IMR-90 (cell line): ENCODE measurements at regions not wholly inside any gene's neighbourhood (a gene's known extent, or its start where the extent isn't known, plus 50 kb on each side); places are given as distances from the start of the nearest gene placed in this dataset.
A peak's percentile ranks its signal among the peaks of the same experiment; 100 is the strongest.

Experiments used
- ATAC-seq: fragments of 200-7000 bp; cut with Tn5 transposase; 2 replicates; pipeline ENCODE4 v1.9.1; 2020; ENCODE audit warnings: low read depth, mild to moderate bottlenecking, moderate library complexity
- BruUV-seq: library from RNA; stranded (reverse); fragments of 400-500 nt; replicated peaks from 2 replicates; lab custom pipeline; 2021; lab: Mats Ljungman, UMichigan
- CTCF ChIA-PET: fragments of 300-600 bp; formaldehyde crosslinking; extraction: SDS; loops from one replicate; lab custom pipeline; 2021; ENCODE audit warnings: antibody characterized with exemption; lab: Yijun Ruan, JAX
- POLR2A ChIA-PET: fragments of 300-600 bp; sonication (Branson Sonifier 250); formaldehyde crosslinking; loops from one replicate; lab custom pipeline; 2022; ENCODE audit warnings: antibody characterized with exemption; ENCODE audit not compliant: unreplicated experiment; lab: Charles Lee
- DNase-seq: peaks from one replicate; pipeline ENCODE4 v3.0.0; 2013
- H2AFZ ChIP-seq: replicated peaks from 2 replicates; pipeline ENCODE3; 2013; ENCODE audit warnings: low read length, mild to moderate bottlenecking; ENCODE audit not compliant: poor library complexity
- H2AK5ac ChIP-seq: 2 replicates; pipeline ENCODE4 v1.6.1; 2013; ENCODE audit warnings: low read depth, low read length, inconsistent platforms
- H2AK9ac ChIP-seq: replicated peaks from 2 replicates; pipeline ENCODE3; 2013; ENCODE audit warnings: mild to moderate bottlenecking, low read depth, low read length, moderate library complexity; ENCODE audit not compliant: poor library complexity
- H2BK120ac ChIP-seq: 2 replicates; pipeline ENCODE4 v1.6.1; 2013; ENCODE audit warnings: low read depth, low read length, inconsistent platforms
- H2BK15ac ChIP-seq: 3 replicates; pipeline ENCODE4 v1.6.1; 2013; ENCODE audit warnings: low read depth, low read length, inconsistent platforms
- H2BK20ac ChIP-seq: 2 replicates; pipeline ENCODE4 v1.6.1; 2013; ENCODE audit warnings: low read depth, mild to moderate bottlenecking, inconsistent platforms, low read length, moderate library complexity
- H2BK5ac ChIP-seq: 2 replicates; pipeline ENCODE4 v1.6.1; 2013; ENCODE audit warnings: mild to moderate bottlenecking, low read depth, low read length, inconsistent platforms; ENCODE audit not compliant: poor library complexity, severe bottlenecking
- H3K14ac ChIP-seq: replicated peaks from 2 replicates; pipeline ENCODE4 v1.6.1; 2013; ENCODE audit warnings: low read depth, low read length, inconsistent platforms
- H3K18ac ChIP-seq: 2 replicates; pipeline ENCODE4 v1.6.1; 2013; ENCODE audit warnings: low read depth, low read length, control low read depth
- H3K23ac ChIP-seq: 2 replicates; pipeline ENCODE4 v1.6.1; 2013; ENCODE audit warnings: low read depth, low read length, inconsistent platforms
- H3K27ac ChIP-seq: 2 replicates; pipeline ENCODE4 v1.5.1; 2013; ENCODE audit warnings: mild to moderate bottlenecking, control low read depth, low read length; ENCODE audit not compliant: insufficient read depth
- H3K27me3 ChIP-seq: 2 replicates; pipeline ENCODE4 v1.6.1; 2013; ENCODE audit warnings: low read length; ENCODE audit not compliant: control insufficient read depth, insufficient read depth
- H3K36me3 ChIP-seq: 2 replicates; pipeline ENCODE4 v1.6.1; 2013; ENCODE audit warnings: low read length, mixed read lengths; ENCODE audit not compliant: control insufficient read depth, insufficient read depth
- H3K4ac ChIP-seq: 2 replicates; pipeline ENCODE4 v1.6.1; 2013; ENCODE audit warnings: low read depth, low read length, inconsistent platforms
- H3K4me1 ChIP-seq: 2 replicates; pipeline ENCODE4 v1.6.1; 2013; ENCODE audit warnings: low read length, mixed read lengths; ENCODE audit not compliant: control insufficient read depth, insufficient read depth
- H3K4me2 ChIP-seq: 2 replicates; pipeline ENCODE4 v1.6.1; 2013; ENCODE audit warnings: low read depth, mild to moderate bottlenecking, control low read depth, low read length, moderate library complexity
- H3K4me3 ChIP-seq: 2 replicates; pipeline ENCODE4 v1.5.1; 2013; ENCODE audit warnings: low read depth, mild to moderate bottlenecking, control low read depth, low read length, moderate library complexity; ENCODE audit not compliant: insufficient read depth
- H3K56ac ChIP-seq: 2 replicates; pipeline ENCODE4 v1.6.1; 2013; ENCODE audit warnings: low read length, inconsistent platforms; ENCODE audit not compliant: insufficient read depth; ENCODE audit errors: extremely low read depth
- H3K79me1 ChIP-seq, 2 experiments: 2 replicates each; pipeline ENCODE4 v1.6.1; 2013; ENCODE audit warnings: low read length in 2 of 2, inconsistent platforms in 1 of 2, low read depth in 1 of 2
- H3K9ac ChIP-seq: 2 replicates; pipeline ENCODE4 v1.6.1; 2013; ENCODE audit warnings: low read depth, low read length, control low read depth
- H3K9me1 ChIP-seq: 2 replicates; pipeline ENCODE4 v1.6.1; 2013; ENCODE audit warnings: low read length, inconsistent platforms; ENCODE audit not compliant: insufficient read depth
- H3K9me3 ChIP-seq: 2 replicates; pipeline ENCODE4 v1.6.1; 2013; ENCODE audit warnings: low read length; ENCODE audit not compliant: control insufficient read depth, insufficient read depth
- H4K20me1 ChIP-seq: 2 replicates; pipeline ENCODE4 v1.6.1; 2013; ENCODE audit warnings: low read length, inconsistent platforms; ENCODE audit not compliant: insufficient read depth
- H4K5ac ChIP-seq: 2 replicates; pipeline ENCODE4 v1.6.1; 2013; ENCODE audit warnings: mild to moderate bottlenecking, low read depth, low read length, control low read depth
- H4K8ac ChIP-seq, 2 experiments: 2 replicates each; pipeline ENCODE4 v1.6.1; 2013; ENCODE audit warnings: low read depth in 2 of 2, low read length in 2 of 2, control low read depth in 1 of 2, inconsistent platforms in 1 of 2
- H4K91ac ChIP-seq: 2 replicates; pipeline ENCODE4 v1.6.1; 2013; ENCODE audit warnings: low read depth, low read length, inconsistent platforms; ENCODE audit not compliant: insufficient read depth
- CHD1 ChIP-seq: IDR thresholded peaks from 2 replicates; pipeline ENCODE4 v1.6.1; 2012; ENCODE audit warnings: low read depth, low read length, improper control_type of control experiment
- FOS ChIP-seq: fragments of 150-350 bp; IDR thresholded peaks from 2 replicates; pipeline ENCODE4 v1.6.1; 2016; ENCODE audit warnings: low read depth, low read length
- MAFK ChIP-seq: IDR thresholded peaks from 2 replicates; pipeline ENCODE4 v1.6.1; 2012; ENCODE audit warnings: low read depth, low read length, improper control_type of control experiment
- MAZ ChIP-seq: IDR thresholded peaks from 2 replicates; pipeline ENCODE4 v1.6.1; 2012; ENCODE audit warnings: low read depth, mild to moderate bottlenecking, low read length, improper control_type of control experiment, moderate library complexity, borderline replicate concordance
- MXI1 ChIP-seq: IDR thresholded peaks from 2 replicates; pipeline ENCODE4 v1.6.1; 2012; ENCODE audit warnings: low read depth, mild to moderate bottlenecking, low read length, moderate library complexity, borderline replicate concordance
- RAD21 ChIP-seq: IDR thresholded peaks from 2 replicates; pipeline ENCODE4 v1.6.1; 2012; ENCODE audit warnings: low read length, improper control_type of control experiment
- WGBS, 2 experiments: methylation state at CpG; one replicate each; pipeline versions ENCODE4 v1.1.5 to v1.1.7; 2013; ENCODE audit warnings: missing lambda C conversion rate in 2 of 2; ENCODE audit not compliant: insufficient read length in 1 of 2; ENCODE audit errors: extremely low coverage in 2 of 2; 5-methylcytosine and 5-hydroxymethylcytosine counted together
- dilution Hi-C: fragments of 300-500 bp; cut with HindIII; formaldehyde crosslinking; loops from one replicate; pipeline ENCODE4 v1.14.3; 2018; ENCODE audit warnings: low sequenced_read_pairs; ENCODE audit not compliant: unreplicated experiment
- in situ Hi-C: fragments of 300-500 bp; cut with MboI; formaldehyde crosslinking; loops from 3 replicates; pipeline ENCODE4 v1.14.3; 2019; ENCODE audit warnings: low sequenced_read_pairs, inconsistent platforms, mixed read lengths
- intact Hi-C: fragments of 100-400 bp; cut with micrococcal nuclease; formaldehyde crosslinking; loops from 2 replicates; pipeline ENCODE4 v1.10.0; 2022
- TF ChIP-seq, protein P1 (sequence below): conservative IDR thresholded peaks from 2 replicates; pipeline ENCODE4 v1.5.1; 2012; ENCODE audit warnings: mild to moderate bottlenecking, low read depth, low read length, improper control_type of control experiment
- TF ChIP-seq, protein P2 (sequence below): fragments of 150-350 bp; IDR thresholded peaks from 2 replicates; pipeline ENCODE4 v1.6.1; 2016; ENCODE audit warnings: low read depth, mild to moderate bottlenecking, low read length, moderate library complexity, borderline replicate concordance

DNA sequence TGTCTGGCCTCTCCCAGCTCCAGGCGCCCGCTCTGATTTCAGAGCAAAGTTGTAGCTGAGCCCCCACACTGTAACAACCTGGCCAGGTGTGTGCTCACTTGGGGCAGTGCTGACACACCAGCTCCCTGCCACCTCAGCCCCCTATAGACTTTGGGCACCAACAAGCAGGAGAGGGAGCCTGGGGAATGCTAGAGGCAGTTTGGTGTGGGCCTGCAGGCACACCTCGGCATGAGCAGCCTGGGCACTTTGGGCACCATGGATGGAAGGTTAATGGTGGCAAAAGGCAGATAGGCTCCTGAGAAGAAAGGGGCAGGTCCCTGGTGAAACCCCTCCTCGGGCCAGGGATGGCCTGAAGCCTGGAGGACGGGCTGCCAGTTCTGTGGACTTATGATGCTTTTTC lies 212.7 kb upstream of the GNAI1 start:
- no peak overlapping the region for H3K9ac ChIP-seq
- H2BK20ac ChIP-seq = peak overlapping the region; percentile 76; the same call in 1 of the 2 replicates
- H2BK120ac ChIP-seq = peak overlapping the region; percentile 89
- ATAC-seq (no peak), DNase-seq (no peak)
- H4K8ac ChIP-seq = no peak overlapping the region
- peaks cover 7% of the 10 kb centered on the region for H3K9me3 ChIP-seq
- H3K4me3 ChIP-seq = no peak overlapping the region
- H3K4ac ChIP-seq = peak overlapping the region; percentile 50; the same call in 1 of the 2 replicates
- no peaks in the 10 kb centered on the region for H4K20me1 ChIP-seq
- WGBS, 2 experiments = no CpG with 5 or more reads among the region's 5 CpGs
- H3K36me3 ChIP-seq = no peaks in the 10 kb centered on the region
- H3K79me1 ChIP-seq = no peaks in the 10 kb centered on the region
- no peak overlapping the region for H3K14ac ChIP-seq
- H2AFZ ChIP-seq = no peak overlapping the region
- no peak overlapping the region for H4K91ac ChIP-seq
- dilution Hi-C loops (no loop called here), in situ Hi-C loops (no loop called here), intact Hi-C loops (no loop called here)
- peaks cover 2% of the 10 kb centered on the region; the same call in 1 of the 2 replicates for H3K4me1 ChIP-seq
- no peaks in the 10 kb centered on the region for H3K27me3 ChIP-seq
- ChIA-PET POLR2A (no interaction called here), CTCF (no interaction called here)
- TF ChIP-seq RAD21 = no peak
- no peak for TF ChIP-seq MXI1
- TF ChIP-seq CHD1 = no peak
- TF ChIP-seq FOS = no peak
- TF ChIP-seq, protein P1, sequence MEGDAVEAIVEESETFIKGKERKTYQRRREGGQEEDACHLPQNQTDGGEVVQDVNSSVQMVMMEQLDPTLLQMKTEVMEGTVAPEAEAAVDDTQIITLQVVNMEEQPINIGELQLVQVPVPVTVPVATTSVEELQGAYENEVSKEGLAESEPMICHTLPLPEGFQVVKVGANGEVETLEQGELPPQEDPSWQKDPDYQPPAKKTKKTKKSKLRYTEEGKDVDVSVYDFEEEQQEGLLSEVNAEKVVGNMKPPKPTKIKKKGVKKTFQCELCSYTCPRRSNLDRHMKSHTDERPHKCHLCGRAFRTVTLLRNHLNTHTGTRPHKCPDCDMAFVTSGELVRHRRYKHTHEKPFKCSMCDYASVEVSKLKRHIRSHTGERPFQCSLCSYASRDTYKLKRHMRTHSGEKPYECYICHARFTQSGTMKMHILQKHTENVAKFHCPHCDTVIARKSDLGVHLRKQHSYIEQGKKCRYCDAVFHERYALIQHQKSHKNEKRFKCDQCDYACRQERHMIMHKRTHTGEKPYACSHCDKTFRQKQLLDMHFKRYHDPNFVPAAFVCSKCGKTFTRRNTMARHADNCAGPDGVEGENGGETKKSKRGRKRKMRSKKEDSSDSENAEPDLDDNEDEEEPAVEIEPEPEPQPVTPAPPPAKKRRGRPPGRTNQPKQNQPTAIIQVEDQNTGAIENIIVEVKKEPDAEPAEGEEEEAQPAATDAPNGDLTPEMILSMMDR = no peak
- no peak for TF ChIP-seq MAFK
- no peak for TF ChIP-seq MAZ
- TF ChIP-seq, protein P2, sequence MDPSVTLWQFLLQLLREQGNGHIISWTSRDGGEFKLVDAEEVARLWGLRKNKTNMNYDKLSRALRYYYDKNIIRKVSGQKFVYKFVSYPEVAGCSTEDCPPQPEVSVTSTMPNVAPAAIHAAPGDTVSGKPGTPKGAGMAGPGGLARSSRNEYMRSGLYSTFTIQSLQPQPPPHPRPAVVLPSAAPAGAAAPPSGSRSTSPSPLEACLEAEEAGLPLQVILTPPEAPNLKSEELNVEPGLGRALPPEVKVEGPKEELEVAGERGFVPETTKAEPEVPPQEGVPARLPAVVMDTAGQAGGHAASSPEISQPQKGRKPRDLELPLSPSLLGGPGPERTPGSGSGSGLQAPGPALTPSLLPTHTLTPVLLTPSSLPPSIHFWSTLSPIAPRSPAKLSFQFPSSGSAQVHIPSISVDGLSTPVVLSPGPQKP = no peak
- H3K18ac ChIP-seq = no peak overlapping the region
- no peak overlapping the region for H2BK15ac ChIP-seq
- H3K4me2 ChIP-seq = no peak overlapping the region
- H4K5ac ChIP-seq = no peak overlapping the region
- no peak overlapping the region for H3K56ac ChIP-seq
- H2AK5ac ChIP-seq = peak overlapping the region; percentile 78
- H2BK5ac ChIP-seq = peak overlapping the region; percentile 8
- H3K27ac ChIP-seq = no peak overlapping the region
- BruUV-seq = no TSS peak
- no peak overlapping the region for H3K23ac ChIP-seq
- H2AK9ac ChIP-seq = no peak overlapping the region
- peaks cover 3% of the 10 kb centered on the region; the same call in 1 of the 2 replicates for H3K9me1 ChIP-seq
